ENCODE measurements at regions not wholly inside any gene's neighbourhood (a gene's known extent, or its start where the extent isn't known, plus 50 kb on each side); places are given as distances from the start of the nearest gene placed in this dataset.
"Not testable (repeated sequence)": the region's sequence is repeated elsewhere in the genome, so short reads cannot be mapped to it uniquely, and the experiment has no call there.

GRCh38 chr7:114364151-114364550, 50.5 kb upstream of the FOXP2 start:
- DNase-seq (ENCODE audit: low read depth), result no peak

DNA sequence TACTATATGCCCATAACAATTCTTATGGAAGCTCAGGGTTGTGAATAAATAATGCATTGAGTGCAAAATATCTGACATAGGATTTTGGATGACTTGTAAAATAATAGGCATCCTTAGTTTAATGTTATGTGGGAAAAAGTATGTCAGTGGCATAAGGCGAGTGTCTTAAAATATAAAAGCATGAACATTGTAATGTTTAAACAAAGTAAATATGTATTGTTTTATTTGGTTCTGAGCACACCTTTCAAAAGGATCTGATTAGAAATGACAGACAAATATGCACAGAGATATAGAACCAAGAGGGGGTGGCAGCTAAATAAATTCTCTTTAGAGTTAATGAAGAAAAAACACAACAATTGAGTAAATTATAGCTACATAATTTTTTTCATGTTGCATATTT, 51.3 kb upstream of the FOXP2 start:
- DNase-seq (ENCODE audit: low read depth), result no peak

- DNase-seq (ENCODE audit: low read depth), result no peak
Measured at GRCh38 chr7:114358911-114359310, 55.7 kb upstream of the FOXP2 start.

GRCh38 chr7:114356133-114356532, 58.5 kb upstream of the FOXP2 start:
- DNase-seq (ENCODE audit: low read depth), result no peak

DNA sequence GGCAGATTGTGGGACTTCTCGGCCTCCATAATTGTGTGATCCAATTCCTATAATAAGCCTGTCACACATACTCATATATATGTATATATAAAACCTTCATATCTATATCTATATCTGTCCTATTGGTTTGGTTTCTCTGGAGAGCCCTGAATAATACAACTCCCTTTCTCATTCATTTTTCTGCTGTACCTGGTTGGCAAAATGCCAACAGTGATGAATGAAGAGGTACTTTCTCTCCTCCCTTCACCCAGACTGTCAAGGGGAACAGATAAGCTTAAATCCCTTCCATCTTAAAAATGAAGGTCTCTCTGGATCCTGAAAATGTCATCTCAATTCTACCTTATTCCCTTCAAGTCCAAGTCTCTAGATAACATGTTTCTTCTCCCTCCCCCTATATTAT, 60.3 kb upstream of the FOXP2 start:
- DNase-seq (ENCODE audit: low read depth), result no peak

DNA sequence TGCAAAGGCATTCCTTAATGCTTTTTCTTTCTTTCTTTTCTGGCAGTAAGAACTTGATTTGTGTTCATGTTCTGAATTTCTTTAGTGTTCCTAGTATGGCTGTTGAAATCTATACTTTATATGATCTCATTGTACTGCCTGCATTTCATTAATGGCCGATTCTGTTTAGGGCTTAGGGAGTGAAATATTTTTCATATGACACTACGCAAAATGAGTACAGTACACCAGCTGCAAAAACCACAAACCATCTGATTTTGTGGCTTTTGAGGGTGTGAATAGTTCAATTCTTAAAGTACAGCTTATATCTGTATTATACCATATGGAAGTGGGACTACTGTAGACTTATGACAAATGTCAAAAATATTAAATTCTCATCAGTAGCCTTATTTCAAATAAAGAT, 69.1 kb upstream of the FOXP2 start:
- DNase-seq (ENCODE audit: low read depth), result no peak

DNA sequence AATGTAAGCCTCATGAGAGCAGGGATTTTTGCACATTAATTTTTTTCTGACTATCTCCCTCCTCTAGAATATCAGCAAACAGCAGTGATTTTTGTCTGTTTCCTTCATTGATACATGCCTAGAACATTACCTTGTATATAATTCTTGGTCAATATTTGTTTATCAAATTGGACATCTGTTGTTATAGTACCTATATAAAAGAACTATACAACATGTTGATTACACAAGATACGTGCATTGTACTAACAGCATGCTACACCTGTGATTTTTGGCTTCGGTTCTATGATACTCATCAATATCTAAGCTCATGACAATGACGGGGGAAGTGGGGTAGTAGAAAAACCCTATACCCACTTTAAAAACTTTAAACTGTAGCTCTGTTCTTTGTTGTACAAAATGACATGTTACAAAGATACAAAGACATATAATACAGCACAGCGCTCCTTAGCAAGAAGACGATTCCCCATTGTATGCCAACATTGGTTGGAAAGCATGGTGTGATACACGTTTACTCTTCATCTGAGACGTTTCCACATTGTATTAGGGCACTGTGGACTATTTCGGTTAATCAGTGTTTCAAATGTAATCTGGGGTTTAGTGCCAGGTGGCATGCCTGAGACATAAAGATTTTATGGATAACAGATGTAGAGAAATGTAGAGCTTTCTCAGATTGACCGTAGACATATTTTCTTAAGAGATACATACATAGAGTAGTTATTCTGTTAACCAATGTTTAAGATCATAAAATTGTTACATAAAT, 70.5 kb upstream of the FOXP2 start:
- DNase-seq (ENCODE audit: low read depth), result no peak

GRCh38 chr7:114342431-114343179, 72.0 kb upstream of the FOXP2 start:
- no peak for DNase-seq (ENCODE audit: low read depth)

DNA sequence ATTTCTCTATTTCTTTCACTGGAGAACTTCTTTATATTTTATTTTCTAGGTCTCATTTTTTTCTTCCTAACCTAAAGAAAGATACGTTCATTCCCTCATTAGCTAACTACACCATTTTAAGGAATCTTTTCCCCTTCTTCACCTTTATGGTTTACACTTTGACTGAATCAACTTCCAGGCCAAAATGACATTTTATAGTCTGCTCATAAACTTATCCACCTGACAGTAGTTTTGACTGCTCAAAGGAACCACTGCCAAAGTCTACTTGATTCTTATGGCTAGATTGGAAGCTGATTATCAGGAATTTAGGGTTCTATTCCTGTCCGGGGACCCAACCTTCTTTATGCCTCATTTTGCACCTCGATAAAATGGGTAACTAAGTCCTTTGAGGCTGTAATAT, 73.0 kb upstream of the FOXP2 start:
- no peak for DNase-seq (ENCODE audit: low read depth)

DNA sequence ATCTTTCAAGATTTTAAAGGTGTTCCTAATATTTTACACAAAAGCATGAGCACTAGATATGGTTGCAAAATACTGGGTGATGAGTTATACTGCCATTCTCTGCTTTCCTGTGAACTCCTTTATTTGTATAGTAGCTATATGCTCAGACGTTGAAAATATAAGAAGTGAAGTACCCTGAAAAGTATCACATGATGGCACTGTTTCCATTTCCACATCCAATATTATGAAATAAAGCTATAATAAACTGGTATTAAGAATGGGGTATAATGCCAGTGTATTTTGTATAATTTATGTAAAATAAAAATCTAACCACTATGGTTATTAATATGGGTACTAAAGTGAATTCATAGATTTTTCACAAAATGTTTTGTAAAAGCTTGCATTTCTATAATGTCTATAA, 79.6 kb upstream of the FOXP2 start:
- DNase-seq (ENCODE audit: low read depth), result no peak

DNA sequence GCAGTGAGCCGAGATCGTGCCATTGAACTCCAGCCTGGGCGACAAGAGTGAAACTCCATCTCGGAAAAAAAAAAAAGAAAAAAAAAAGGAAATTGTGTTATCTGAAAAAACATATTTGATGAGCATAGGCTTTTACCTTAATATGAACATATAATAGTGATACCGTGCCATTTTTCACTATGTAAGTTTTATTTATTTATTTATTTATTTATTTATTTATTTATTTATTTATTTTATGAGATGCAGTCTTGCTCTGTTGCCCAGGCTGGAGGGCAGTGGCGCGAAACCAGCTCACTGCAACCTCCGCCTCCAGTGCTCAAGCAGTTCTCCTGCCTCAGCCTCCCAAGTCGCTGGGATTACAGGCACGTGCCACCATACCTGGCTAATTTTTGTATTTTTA, 85.2 kb upstream of the FOXP2 start:
- not testable (repeated sequence) for DNase-seq (ENCODE audit: low read depth)

GRCh38 chr7:114317450-114318098, 97.0 kb upstream of the FOXP2 start:
- DNase-seq (ENCODE audit: low read depth), result no peak

- DNase-seq (ENCODE audit: low read depth), result no peak
Measured at GRCh38 chr7:114312649-114313048, 102.0 kb upstream of the FOXP2 start.

DNA sequence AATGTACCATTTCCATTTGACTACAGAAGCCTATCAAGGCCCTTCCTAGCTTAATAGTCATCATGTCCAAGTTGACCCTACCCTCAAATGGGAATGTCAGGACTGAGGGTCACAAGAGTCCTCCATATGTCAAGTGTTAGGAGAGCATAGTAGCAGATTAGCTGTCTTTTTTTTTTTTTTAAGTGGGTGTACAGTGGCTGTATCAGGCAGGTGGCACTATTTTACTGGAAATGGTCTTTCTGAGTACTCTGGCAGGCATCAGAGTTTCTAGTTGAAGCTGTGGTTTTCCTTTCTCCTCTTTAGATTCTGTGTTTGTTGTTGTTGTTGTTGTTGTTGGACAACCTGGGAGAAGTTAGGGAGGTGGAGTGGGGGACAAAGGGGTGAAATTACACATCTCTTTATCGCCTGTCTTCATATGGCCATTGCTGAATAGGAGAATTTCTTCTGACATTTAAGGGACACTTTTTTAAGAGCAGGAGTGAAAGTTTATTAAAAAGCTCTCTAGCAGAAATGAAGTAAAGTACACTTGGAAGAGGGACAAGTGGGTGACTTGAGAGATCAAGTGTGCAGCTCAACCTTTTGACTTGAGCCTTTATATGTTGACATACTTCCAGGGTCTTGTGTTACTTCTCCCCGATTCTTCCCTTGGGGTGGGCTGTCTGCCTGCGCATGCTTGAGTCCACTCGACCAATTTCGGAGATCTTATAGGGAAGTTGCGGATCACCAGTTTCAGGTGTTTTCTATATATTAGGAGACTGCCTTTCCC, 104.1 kb upstream of the FOXP2 start:
- no peak for DNase-seq (ENCODE audit: low read depth)

DNA sequence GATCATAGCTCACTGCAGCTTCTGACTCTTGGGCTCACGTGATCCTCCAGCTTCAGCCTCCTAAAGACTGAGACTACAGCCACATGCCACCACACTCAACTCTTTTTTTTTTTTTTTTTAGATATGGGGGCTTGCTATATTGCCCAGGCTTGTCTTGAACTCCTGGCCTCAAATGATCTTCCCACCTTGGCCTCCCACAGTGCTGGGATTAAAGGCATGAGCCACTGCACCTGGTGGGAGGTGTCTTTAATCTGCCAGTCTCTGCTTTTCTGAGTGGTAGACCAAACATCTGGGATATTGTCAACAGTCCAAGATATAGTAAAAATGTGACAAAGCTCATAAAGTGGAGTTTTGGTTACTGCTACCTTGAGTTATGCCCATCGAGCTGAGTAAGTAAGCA, 104.9 kb upstream of the FOXP2 start:
- DNase-seq (ENCODE audit: low read depth), result no peak

DNA sequence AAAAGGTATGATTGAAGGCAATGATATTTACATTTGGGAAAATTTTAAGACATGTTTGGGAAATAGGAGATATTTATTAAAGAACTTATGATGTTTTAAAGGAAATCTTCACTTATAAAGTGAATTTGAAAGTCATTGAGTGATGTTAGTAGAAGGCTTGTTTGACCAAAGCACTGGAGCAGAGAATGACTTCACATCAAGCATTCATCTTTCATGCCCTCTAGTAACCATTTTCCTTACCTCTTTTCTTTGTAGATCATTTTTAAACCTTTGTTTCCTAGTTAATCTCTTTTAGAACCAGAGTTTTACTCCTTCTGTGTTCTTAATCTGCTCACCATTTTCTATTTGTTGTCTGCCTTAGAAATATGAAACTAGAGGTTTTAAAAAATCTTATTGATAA, 111.3 kb upstream of the FOXP2 start:
- DNase-seq (ENCODE audit: low read depth), result no peak

- DNase-seq (ENCODE audit: low read depth), result no peak
Measured at GRCh38 chr7:114302858-114303257, 111.8 kb upstream of the FOXP2 start.

- DNase-seq (ENCODE audit: low read depth), result no peak
Measured at GRCh38 chr7:114298011-114298410, 116.6 kb upstream of the FOXP2 start.

DNA sequence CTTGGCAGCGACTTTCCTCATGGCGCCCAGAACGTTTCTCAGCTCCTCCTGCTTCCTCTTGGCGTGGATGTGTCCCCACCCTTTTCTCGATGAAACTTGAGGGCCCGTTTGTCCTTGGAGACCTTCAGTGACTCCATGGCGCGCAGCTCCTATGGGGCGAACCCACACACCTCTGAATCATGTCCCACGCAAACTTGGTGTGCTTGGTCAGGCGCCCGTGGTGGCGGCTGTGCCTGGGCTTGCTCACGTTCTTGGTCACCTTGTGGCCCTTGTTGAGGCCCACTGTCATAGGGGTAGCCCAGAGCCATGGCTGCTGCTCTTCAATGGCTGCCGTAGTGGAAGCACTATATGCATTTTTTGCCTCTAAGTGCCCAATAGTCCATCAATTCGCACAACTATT, 117.5 kb upstream of the FOXP2 start:
- DNase-seq (ENCODE audit: low read depth), result no peak

DNA sequence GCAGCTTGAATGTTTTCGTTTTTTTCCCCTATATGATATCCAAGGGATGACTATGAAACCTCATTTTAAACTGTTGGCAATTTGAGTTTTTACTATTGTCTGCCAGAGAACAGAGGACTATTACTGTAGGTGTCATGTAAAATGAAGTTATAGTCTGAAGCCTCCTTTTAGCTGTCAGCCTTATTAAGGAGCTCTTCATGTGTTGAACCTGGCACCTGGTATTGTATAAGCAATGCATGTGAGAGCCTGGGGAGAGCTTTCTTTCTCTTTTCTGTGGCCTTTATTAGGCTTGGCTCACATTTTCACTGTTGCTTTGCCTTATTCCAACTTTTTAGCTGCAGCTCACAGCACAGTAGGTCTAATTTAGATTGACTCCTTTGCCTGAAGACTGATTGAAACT, 119.1 kb upstream of the FOXP2 start:
- no peak for DNase-seq (ENCODE audit: low read depth)

DNA sequence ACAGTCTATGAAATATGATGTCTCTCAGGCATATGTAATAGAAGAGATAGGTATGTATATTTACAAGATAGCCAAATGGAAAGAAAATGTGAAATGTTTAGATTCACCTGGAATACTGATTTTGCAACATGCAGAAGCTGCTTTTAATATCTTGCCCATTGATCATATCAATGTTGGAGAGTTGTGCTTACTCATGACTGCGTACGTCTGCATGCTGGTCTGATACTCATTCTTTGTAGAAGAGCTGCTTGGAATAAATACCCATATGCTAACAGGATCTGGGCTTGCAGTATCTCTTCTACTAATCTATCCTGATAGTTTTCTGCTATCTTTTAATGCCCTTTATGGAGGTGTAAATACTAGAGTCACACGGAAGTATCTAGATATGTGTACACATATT, 120.6 kb upstream of the FOXP2 start:
- DNase-seq (ENCODE audit: low read depth), result no peak

DNA sequence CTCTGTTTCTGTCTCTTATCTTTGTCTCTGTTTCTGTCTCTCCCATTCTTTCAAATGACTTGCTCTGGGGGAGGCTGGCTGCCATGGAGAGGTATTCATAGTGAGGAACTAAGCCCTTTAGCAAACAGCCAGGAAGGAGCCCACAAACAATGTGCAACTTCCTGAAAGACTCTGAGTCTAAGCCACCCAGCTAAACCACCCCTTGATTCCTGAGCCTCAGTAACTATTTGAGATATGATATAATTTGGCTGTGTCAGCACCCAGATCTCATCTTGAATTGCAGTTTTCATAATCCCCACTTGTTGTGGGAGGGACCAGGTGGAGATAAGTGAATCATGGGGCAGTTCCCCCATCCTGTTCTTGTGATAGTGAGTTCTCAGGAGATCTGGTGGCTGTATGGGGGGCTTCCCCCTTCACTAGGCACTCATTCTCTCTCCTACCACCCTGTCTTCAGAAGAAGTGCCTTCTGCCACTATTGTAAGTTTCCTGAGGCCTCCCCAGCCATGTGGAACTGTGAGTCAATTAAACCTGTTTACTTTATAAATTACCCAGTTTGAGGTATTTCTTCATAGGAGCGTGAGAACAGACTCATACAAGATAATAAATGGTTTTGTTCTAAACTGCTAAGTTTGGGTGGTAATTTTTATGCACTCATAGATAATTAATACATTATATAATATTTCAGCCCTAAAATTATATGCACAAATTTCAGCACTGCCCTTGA, 121.2 kb upstream of the FOXP2 start:
- no peak for DNase-seq (ENCODE audit: low read depth)

Data from CMK (cell line).